WERI-Rb-1 (cell line): ENCODE measurements at regions not wholly inside any gene's neighbourhood (a gene's known extent, or its start where the extent isn't known, plus 50 kb on each side); places are given as distances from the start of the nearest gene placed in this dataset.
"Not testable (repeated sequence)": the region's sequence is repeated elsewhere in the genome, so short reads cannot be mapped to it uniquely, and the experiment has no call there.

ENCODE experiments used
- DNase-seq: peaks from one replicate; pipeline ENCODE4 v3.0.0-alpha.2; 2020
- H3K27ac ChIP-seq: fragments of 250-450 bp; sonication (Bioruptor Pico); 2 replicates; pipeline ENCODE4 v1.5.1; 2020; ENCODE audit warnings: mild to moderate bottlenecking, moderate library complexity
- H3K27me3 ChIP-seq: fragments of 250-450 bp; sonication (Bioruptor Pico); 2 replicates; pipeline ENCODE4 v1.5.1; 2021; ENCODE audit warnings: mild to moderate bottlenecking, low read depth, moderate library complexity; ENCODE audit not compliant: insufficient read depth, severe bottlenecking
- H3K36me3 ChIP-seq: fragments of 250-450 bp; sonication (Bioruptor Pico); 2 replicates; pipeline ENCODE4 v1.5.1; 2020; ENCODE audit warnings: mild to moderate bottlenecking, moderate library complexity
- H3K4me3 ChIP-seq: 2 replicates; pipeline ENCODE4 v1.5.1; 2011; ENCODE audit warnings: low read depth, mild to moderate bottlenecking, control low read depth, low read length
- H3K9me3 ChIP-seq: fragments of 250-450 bp; sonication (Bioruptor Pico); 2 replicates; pipeline ENCODE4 v1.5.1; 2021; ENCODE audit warnings: mild to moderate bottlenecking, moderate library complexity; ENCODE audit not compliant: severe bottlenecking
- TF ChIP-seq, protein P1 (sequence below): IDR thresholded peaks from 2 replicates; pipeline ENCODE4 v1.5.1; 2011; ENCODE audit warnings: low read depth, mild to moderate bottlenecking, control low read depth, inconsistent platforms, low read length

DNA sequence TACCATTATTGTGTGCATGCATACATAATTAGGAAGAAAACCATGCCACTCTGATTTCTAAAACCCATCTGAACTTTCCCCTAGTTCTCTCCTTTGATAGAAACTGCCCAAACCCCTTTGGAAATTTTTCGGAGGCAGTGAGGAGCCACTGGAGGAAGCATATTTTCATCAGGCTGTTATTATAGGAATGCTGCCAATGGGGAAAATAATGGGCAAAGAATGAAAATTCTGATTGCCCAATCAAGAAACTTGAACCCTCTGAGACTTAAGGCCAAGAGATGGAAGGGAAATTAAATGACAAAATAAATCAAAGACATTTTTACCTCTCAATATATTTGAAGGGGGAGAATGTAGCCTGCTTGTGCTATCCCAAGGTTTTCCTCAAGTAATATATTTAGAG, 376.0 kb upstream of the PDZRN3 start:
- no peak for DNase-seq
- TF ChIP-seq, protein P1, sequence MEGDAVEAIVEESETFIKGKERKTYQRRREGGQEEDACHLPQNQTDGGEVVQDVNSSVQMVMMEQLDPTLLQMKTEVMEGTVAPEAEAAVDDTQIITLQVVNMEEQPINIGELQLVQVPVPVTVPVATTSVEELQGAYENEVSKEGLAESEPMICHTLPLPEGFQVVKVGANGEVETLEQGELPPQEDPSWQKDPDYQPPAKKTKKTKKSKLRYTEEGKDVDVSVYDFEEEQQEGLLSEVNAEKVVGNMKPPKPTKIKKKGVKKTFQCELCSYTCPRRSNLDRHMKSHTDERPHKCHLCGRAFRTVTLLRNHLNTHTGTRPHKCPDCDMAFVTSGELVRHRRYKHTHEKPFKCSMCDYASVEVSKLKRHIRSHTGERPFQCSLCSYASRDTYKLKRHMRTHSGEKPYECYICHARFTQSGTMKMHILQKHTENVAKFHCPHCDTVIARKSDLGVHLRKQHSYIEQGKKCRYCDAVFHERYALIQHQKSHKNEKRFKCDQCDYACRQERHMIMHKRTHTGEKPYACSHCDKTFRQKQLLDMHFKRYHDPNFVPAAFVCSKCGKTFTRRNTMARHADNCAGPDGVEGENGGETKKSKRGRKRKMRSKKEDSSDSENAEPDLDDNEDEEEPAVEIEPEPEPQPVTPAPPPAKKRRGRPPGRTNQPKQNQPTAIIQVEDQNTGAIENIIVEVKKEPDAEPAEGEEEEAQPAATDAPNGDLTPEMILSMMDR, result no peak
- H3K27me3 ChIP-seq, result no peaks in the 10 kb centered on the region
- no peak overlapping the region for H3K27ac ChIP-seq
- no peaks in the 10 kb centered on the region for H3K36me3 ChIP-seq
- H3K4me3 ChIP-seq, result no peak overlapping the region
- no peaks in the 10 kb centered on the region for H3K9me3 ChIP-seq

DNA sequence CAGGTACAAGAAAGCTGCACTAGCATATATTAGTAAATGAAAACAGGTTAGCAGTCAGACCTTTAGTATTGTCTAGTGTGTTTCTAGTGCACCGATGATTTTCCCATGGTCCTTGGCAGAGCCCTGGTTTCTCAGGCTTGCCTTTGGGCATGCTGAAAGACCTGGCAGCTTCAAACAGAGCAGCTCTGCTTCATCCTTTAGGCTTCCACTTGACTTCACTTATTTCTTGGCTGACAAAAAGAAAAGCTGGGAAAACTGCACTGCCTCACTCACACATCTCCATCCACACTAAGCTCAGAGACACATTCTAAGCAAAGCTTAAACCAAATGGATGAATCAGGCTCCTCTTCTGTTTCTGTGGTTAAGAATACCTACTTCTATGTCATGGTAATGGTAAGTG, 374.8 kb upstream of the PDZRN3 start:
- Histone ChIP-seq H3K36me3 (no peaks in the 10 kb centered on the region), H3K27ac (no peak overlapping the region), H3K4me3 (no peak overlapping the region), H3K9me3 (no peaks in the 10 kb centered on the region), H3K27me3 (no peaks in the 10 kb centered on the region)
- TF ChIP-seq, protein P1, result no peak
- no peak for DNase-seq

DNA sequence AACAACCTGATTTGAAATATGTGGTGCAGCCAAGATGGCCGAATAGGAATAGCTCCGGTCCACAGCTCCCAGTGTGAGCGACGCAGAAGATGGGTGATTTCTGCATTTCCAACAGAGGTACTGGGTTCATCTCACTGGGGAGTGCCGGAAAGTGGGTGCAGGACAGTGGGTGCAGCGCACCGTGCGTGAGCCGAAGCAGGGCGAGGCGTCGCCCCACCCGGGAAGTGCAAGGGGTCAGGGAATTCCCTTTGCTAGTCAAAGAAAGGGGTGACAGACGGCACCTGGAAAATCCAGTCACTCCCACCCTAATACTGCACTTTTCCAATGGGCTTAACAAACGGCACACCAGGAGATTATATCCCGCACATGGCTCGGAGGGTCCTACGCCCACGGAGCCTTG, 365.9 kb upstream of the PDZRN3 start:
- H3K4me3 ChIP-seq, H3K27ac ChIP-seq, H3K27me3 ChIP-seq, H3K36me3 ChIP-seq, DNase-seq, H3K9me3 ChIP-seq: not testable (repeated sequence)

DNA sequence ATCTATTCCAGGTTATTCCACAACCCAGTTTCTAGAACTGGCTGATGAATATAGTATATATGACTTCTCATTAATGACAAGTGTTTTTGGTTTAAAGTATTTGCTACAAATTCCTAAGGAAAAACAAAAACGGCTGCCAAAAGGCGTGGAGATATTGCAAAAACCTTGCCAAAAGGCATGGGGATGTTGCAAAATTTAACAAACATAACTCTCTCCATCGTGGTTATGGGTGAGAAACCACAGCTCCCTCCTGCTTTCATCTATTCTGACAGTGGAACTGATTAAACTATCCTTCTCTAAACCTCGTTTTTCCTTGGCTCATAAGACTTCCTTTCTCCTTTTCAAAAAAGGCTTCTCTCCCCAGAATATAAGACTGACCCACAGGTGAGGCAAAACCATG, 342.0 kb upstream of the PDZRN3 start:
- no peak for DNase-seq
- TF ChIP-seq, protein P1, result no peak
- no peaks in the 10 kb centered on the region for H3K27me3 ChIP-seq
- no peak overlapping the region for H3K27ac ChIP-seq
- no peak overlapping the region for H3K4me3 ChIP-seq
- no peaks in the 10 kb centered on the region for H3K9me3 ChIP-seq
- no peaks in the 10 kb centered on the region for H3K36me3 ChIP-seq

DNA sequence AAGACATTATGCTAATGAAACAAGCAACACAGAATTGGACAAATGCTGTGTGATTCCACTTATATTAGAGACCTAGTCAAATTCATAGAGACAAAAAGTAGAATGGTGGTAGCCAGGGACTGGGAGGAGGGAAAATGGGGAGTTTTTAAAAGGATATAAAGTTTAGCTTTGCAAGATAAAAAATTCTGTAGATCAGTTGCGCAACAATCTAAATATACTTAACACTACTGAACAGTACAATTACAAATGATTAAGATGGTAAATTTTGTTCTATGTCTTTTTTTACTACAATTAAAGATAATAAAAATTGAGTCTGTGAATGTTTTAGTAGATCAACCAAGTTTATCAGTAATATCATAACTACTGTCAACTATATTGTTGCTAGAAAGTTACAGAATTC, 340.1 kb upstream of the PDZRN3 start:
- Histone ChIP-seq H3K36me3 (no peaks in the 10 kb centered on the region), H3K4me3 (no peak overlapping the region), H3K27me3 (no peaks in the 10 kb centered on the region), H3K9me3 (no peaks in the 10 kb centered on the region), H3K27ac (no peak overlapping the region)
- TF ChIP-seq, protein P1, result no peak
- no peak for DNase-seq

DNA sequence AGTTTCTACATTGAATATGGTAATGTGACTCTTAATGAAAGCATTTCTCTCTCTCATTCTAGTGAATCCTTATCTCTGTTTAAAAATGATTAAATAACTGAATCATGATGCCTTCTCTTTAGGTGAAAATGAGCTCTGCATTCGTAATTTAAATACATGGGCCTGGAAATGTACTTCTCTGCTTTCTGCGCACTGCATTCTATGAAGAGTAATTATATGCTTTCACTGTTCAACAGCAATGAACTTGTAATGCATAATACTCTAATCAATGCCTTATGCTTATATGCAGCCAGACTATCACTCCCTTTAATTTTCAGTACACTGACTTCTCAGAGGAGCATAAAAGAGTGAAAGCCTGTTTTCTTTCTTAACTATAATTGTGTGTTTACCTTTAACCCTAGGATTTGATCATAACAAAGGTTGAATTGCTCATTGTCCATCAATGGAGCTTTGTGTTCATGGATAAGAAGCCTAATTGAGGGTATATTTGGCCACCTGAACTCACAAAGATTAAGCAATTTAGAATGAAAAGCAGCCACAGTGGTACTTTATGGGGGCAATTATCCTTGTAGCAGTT, 330.8 kb upstream of the PDZRN3 start:
- no peak overlapping the region for H3K27ac ChIP-seq
- H3K27me3 ChIP-seq, result no peaks in the 10 kb centered on the region
- TF ChIP-seq, protein P1, result no peak
- DNase-seq, result no peak
- H3K4me3 ChIP-seq, result no peak overlapping the region
- H3K9me3 ChIP-seq, result no peaks in the 10 kb centered on the region
- H3K36me3 ChIP-seq, result no peaks in the 10 kb centered on the region
